Endometrial microvascular endothelial cells (primary cell): ENCODE measurements at regions not wholly inside any gene's neighbourhood (a gene's known extent, or its start where the extent isn't known, plus 50 kb on each side); places are given as distances from the start of the nearest gene placed in this dataset.
"Not testable (repeated sequence)": the region's sequence is repeated elsewhere in the genome, so short reads cannot be mapped to it uniquely, and the experiment has no call there.

Experiments used
- in situ Hi-C: cut with HindIII; loops from 2 replicates; pipeline ENCODE4 v1.10.0; 2017; ENCODE audit warnings: low sequenced_read_pairs, low pct_unique_long_range_greater_than_20kb; ENCODE audit errors: inconsistent ontology term

- in situ Hi-C loops, result no loop called here
Observed at GRCh38 chr9:81459591-81459990, 229.8 kb downstream of the TLE1 start.

GRCh38 chr9:81456431-81457006 lies 232.8 kb downstream of the TLE1 start:
- in situ Hi-C loops, result no loop called here

GRCh38 chr9:81455462-81456219 lies 233.7 kb downstream of the TLE1 start:
- in situ Hi-C loops, result no loop called here

DNA sequence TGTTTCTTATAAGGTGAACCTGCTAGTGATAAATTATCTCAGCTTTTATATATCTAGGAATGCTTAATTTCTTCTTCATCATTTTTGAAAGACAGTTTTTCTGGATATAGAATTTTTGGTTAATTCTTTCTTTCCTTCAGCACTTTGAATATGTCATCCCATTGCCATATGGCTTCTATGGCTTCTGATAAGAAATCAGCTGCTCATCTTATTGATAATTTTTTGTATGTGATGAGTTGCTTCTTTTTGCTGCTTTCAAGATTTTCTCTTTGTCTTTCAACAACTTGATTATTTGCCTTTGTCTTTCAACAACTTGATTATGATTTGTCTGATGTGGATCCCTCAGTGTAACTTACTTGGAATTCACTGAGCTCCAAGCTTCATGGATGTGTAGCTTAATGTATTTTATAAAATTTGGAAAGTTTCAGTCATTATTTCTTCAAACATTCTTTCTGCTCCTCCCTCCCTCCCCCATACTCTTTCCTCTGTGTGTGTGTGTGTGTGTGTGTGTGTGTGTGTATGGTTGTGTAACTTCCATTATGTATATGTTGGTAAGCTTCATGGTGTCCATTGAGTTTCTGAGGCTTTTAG lies 243.9 kb downstream of the TLE1 start:
- in situ Hi-C loops, result no loop called here

GRCh38 chr9:81431641-81432040 lies 257.7 kb downstream of the TLE1 start:
- in situ Hi-C loops, result no loop called here

- in situ Hi-C loops, result no loop called here
Observed at GRCh38 chr9:81430727-81431126, 258.6 kb downstream of the TLE1 start.

DNA sequence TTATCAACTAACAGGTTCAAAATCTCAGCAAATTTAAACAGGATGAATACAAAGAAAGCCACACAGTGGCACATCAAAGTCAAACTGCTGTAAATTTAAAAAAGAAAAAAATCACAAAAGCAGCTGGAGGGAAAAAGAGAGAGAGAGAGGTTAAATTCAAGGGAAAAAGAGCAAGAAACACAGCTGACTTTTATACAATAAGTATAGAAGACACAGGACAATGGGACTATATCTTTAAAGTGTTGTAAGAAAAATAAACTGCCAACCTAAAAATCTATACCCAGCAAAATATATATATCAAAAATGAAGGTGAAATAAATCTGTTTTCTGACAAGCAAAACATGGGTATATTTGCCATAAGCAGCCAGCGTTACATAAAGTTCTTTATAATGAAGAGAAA lies 261.5 kb downstream of the TLE1 start:
- in situ Hi-C loops, result no loop called here

- in situ Hi-C loops, result no loop called here
Observed at GRCh38 chr9:81424431-81424830, 264.9 kb downstream of the TLE1 start.

DNA sequence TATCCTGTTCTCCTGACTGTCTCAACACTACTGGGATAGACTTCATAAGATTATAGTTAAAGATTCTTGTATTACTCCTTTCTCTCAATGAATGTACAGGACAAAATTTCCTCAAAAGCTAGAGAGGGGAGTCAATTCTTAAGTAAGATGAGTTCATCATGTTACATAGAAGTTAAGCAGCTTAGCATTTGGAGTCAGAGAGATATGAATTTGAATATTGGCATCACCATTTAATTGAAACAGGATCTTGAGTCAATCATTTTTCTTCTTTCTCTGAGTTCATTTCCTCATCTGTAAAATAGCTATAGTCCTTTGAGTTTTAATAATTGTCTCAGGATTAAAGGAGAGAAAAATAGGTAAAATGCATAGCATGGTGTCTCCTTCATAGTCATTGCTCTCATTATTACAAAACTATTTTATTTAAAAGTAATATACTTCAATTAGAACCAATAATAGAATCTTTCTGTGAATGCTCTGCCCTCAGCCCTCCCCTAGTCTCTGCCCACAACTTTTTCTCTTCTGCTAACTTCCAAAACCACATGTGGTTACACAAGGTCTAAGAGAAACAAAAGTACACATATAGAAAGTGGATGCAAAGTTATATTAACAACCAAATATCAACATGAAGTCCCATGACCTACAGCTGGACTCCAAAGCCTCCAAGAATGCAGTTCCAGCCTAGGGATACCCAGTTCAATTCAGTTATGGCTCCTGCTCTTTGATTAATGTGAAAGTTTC lies 265.6 kb downstream of the TLE1 start:
- in situ Hi-C loops, result no loop called here

- in situ Hi-C loops, result not testable (repeated sequence)
Observed at GRCh38 chr9:81421090-81421489, 268.3 kb downstream of the TLE1 start.

DNA sequence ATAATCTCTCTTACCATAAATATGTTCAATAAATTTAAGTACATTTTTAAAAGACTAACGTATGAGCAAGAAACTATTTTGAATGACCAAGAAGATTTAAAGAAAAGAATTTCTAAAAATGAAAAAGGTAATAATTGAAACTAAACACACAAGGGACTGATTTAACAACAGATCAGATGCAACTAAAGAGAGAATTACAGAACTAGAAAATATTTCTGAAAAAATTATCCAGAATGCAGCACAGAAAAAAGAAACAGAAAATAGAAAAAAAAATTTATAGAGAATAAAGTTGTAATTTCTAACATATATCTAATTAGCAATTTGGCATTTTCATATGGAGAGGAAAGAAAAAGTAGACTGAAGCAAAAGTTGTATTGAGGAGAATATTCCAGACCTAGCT lies 269.3 kb downstream of the TLE1 start:
- in situ Hi-C loops, result no loop called here

DNA sequence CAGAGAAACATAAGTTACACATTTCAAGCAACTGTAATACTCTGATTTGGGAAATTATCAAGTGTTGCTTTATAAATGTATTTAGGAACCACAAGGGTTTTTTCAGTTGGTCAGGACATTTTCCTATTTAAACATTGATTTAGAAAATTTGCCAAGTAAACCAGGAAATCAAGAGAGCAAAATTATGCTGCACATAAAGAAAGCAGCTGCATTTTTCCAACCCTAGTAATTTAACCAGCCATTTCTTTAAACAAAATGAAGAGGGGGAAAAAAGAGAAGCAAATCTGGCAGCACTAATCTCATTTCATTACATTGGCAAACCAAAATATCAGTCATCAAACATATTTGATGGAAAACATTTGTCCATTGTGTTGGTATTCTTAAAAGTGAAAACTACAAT lies 271.4 kb downstream of the TLE1 start:
- in situ Hi-C loops, result no loop called here

- in situ Hi-C loops, result no loop called here
Observed at GRCh38 chr9:81417299-81417675, 272.1 kb downstream of the TLE1 start.

DNA sequence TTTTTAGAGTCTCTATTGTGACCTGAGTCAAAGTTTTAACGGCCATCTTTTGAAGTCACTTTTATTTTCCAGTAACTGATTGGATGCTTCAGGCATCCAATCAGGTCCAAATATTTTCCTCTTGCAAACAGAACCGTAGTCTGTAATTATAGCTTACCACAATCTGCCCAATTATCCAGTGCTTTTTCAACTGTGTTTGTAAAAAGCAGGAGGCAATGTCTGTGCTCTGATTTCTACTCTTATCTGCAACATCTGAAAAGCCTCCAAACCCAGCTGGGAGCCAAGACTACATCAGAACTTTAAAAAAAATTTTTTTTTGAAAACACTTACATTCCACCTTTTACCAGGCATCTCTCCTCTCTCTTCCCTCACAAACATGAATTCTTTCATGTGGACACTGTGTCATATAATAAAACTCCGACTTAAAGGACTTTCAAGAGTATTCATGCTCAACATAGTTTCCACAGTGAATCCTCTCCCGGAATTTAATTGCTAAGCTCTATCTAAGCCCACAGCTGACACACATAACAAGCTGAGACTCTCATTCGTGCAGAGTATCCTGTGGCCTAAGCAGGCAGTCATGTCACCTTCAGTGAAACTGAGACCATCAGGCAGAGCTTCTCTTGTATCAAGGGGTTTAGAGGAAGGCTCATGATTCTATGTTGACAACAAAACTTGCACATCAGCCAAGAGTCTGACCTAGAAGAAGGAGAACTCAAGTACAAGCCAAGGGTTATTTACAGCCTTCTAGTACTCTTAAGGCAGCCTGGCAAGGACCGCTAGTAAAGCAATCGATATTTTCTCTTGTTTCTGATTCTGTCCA lies 272.7 kb downstream of the TLE1 start:
- in situ Hi-C loops, result no loop called here

DNA sequence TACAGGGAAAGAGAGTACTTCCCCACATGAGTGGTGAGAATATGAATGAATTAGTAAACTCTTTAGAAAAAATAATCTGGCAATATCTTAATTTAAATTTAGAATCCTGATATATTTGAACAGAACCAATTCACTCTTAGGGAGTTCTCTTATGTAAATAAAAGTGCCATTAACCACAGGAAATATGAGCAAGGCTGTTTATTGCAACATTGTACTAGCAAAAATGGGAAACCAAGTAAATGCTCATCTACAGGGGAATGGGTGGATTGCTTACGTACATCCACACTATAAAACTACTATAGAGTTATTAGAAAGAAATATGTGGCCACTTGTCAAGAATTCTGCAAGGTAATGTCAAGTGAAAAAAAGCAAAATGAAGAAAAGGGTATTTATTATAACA lies 274.5 kb downstream of the TLE1 start:
- in situ Hi-C loops, result no loop called here

DNA sequence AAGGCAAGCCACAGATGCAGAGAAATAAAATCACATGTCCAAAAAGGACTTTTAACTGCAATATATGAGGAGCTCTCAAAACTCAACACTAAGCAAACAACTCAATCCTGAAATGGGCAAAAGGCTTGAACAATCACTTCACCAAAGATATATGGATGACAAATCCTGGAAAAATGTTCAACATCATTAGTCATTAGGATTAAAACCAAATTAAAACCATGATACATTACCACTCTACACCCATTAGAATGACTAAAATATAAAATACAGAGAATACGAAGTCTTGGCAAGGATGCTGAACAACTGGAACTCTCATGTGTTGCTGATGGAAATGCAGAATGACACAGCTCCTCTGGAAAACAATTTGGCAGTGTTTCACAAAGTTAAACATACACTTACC lies 277.4 kb downstream of the TLE1 start:
- in situ Hi-C loops, result no loop called here

DNA sequence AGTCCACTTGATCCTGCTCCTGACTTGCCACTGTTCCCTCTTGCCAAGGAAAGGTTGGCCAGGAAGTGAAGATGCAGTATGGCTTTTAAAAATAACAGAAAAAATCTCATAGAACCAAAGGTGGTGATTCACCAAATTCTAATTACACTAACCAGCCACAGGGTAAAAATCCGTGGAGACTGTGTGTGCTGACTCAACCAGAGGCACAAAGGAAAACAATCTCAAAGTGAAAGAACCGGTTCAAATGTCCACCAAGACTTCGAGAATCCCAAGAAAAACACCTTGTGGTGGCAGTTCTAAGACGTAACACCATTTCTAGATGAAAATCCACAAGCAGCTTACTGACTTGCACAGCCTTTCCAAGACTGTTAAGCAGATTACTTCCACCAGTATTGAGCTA lies 279.1 kb downstream of the TLE1 start:
- in situ Hi-C loops, result no loop called here

GRCh38 chr9:81408951-81409350 lies 280.4 kb downstream of the TLE1 start:
- in situ Hi-C loops, result no loop called here

- in situ Hi-C loops, result no loop called here
Observed at GRCh38 chr9:81404931-81405598, 284.3 kb downstream of the TLE1 start.
